H1 (cell line): ENCODE measurements at regions not wholly inside any gene's neighbourhood (a gene's known extent, or its start where the extent isn't known, plus 50 kb on each side); places are given as distances from the start of the nearest gene placed in this dataset.

Experiments
- CTCF ChIA-PET: fragments of 300-600 bp; sonication (Branson Sonifier 250); formaldehyde crosslinking; loops from one replicate; lab custom pipeline; 2021; ENCODE audit not compliant: partially characterized antibody; lab: Charles Lee
- POLR2A ChIA-PET: fragments of 300-600 bp; sonication (Branson Sonifier 250); formaldehyde crosslinking; loops from one replicate; lab custom pipeline; 2021; ENCODE audit warnings: inconsistent platforms; ENCODE audit not compliant: partially characterized antibody; lab: Charles Lee
- DNase-seq, 2 experiments: peaks; one replicate each; pipeline versions ENCODE4 v3.0.0 to v3.0.0-alpha.2; 2010 to 2022; ENCODE audit warnings: low spot score in 2 of 2, low read depth in 1 of 2, mixed read lengths in 1 of 2
- FAIRE-seq: peaks from 2 replicates; lab custom pipeline; 2011; peaks lifted over from hg19 to GRCh38; lab: Jason Lieb, UNC
- H2AFZ ChIP-seq: 2 replicates; pipeline ENCODE4 v1.8.1; 2012; ENCODE audit warnings: low read length, inconsistent platforms
- H2AK5ac ChIP-seq: 2 replicates; pipeline ENCODE4 v1.6.1; 2013; ENCODE audit warnings: low read depth, low read length
- H2BK120ac ChIP-seq: replicated peaks from 2 replicates; pipeline ENCODE3; 2013; ENCODE audit warnings: low read depth, low read length, inconsistent platforms
- H2BK12ac ChIP-seq: 2 replicates; pipeline ENCODE4 v1.6.1; 2013; ENCODE audit warnings: low read depth, low read length
- H2BK15ac ChIP-seq: 2 replicates; pipeline ENCODE4 v1.6.1; 2013; ENCODE audit warnings: low read length
- H2BK20ac ChIP-seq: 2 replicates; pipeline ENCODE4 v1.6.1; 2013; ENCODE audit warnings: low read length
- H2BK5ac ChIP-seq: 2 replicates; pipeline ENCODE4 v1.6.1; 2013; ENCODE audit warnings: low read depth, low read length
- H3K14ac ChIP-seq: 2 replicates; pipeline ENCODE4 v1.6.1; 2013; ENCODE audit warnings: inconsistent platforms; ENCODE audit not compliant: insufficient read length
- H3K18ac ChIP-seq: 2 replicates; pipeline ENCODE4 v1.6.1; 2013; ENCODE audit warnings: low read length; ENCODE audit errors: extremely low read depth
- H3K23ac ChIP-seq: 2 replicates; pipeline ENCODE4 v1.6.1; 2013; ENCODE audit warnings: inconsistent platforms; ENCODE audit not compliant: insufficient read length
- H3K23me2 ChIP-seq: 2 replicates; pipeline ENCODE4 v1.6.1; 2013; ENCODE audit warnings: low read depth, low read length
- H3K27ac ChIP-seq: 2 replicates; pipeline ENCODE4 v1.6.1; 2011; ENCODE audit warnings: low read depth, low read length, inconsistent platforms
- H3K27me3 ChIP-seq, 4 experiments: replicated peaks in 1 of 4; 1 replicate in 1 of 4; 2 replicates in 3 of 4; pipeline versions ENCODE4 v1.6.1 to v1.8.1; 2011 to 2013; ENCODE audit warnings: low read length in 3 of 4, mild to moderate bottlenecking in 3 of 4, inconsistent platforms in 2 of 4, mixed read lengths in 2 of 4, moderate library complexity in 1 of 4; ENCODE audit not compliant: control insufficient read depth in 3 of 4, insufficient read depth in 3 of 4; ENCODE audit errors: extremely low read depth in 1 of 4
- H3K36me3 ChIP-seq, 4 experiments: 2 replicates each; pipeline versions ENCODE4 v1.6.1 to v1.8.1; 2011 to 2013; ENCODE audit warnings: mild to moderate bottlenecking in 4 of 4, low read length in 3 of 4, moderate library complexity in 2 of 4, control low read depth in 1 of 4, inconsistent platforms in 1 of 4; ENCODE audit not compliant: insufficient read depth in 4 of 4, control insufficient read depth in 2 of 4
- H3K4ac ChIP-seq: replicated peaks from 2 replicates; pipeline ENCODE3; 2013; ENCODE audit warnings: low read length, low read depth, mixed read lengths, inconsistent platforms; ENCODE audit not compliant: insufficient read length
- H3K4me1 ChIP-seq, 4 experiments: replicated peaks in 1 of 4; 1 replicate in 1 of 4; 2 replicates in 3 of 4; pipeline versions ENCODE4 v1.6.1 to v1.8.1; 2011 to 2013; ENCODE audit warnings: low read length in 3 of 4, inconsistent platforms in 2 of 4, mixed read lengths in 1 of 4; ENCODE audit not compliant: insufficient read depth in 4 of 4, control insufficient read depth in 3 of 4
- H3K4me2 ChIP-seq, 2 experiments: 2 replicates each; pipeline versions ENCODE4 v1.6.1 to v1.8.1; 2011 to 2013; ENCODE audit warnings: low read depth in 2 of 2, low read length in 2 of 2, control low read depth in 1 of 2, inconsistent platforms in 1 of 2, mild to moderate bottlenecking in 1 of 2; ENCODE audit not compliant: insufficient read depth in 1 of 2
- H3K4me3 ChIP-seq, 4 experiments: fragments of 200-600, 300-600 bp in 1 of 4; sonication (generic), shearing (Covaris generic), sonication (Bioruptor Twin) in 1 of 4; 2 replicates each; pipeline versions ENCODE4 v1.5.1 to v1.8.1; 2011 to 2016; ENCODE audit warnings: low read length in 4 of 4, low read depth in 3 of 4, control low read depth in 2 of 4, inconsistent platforms in 2 of 4, mild to moderate bottlenecking in 2 of 4, mixed read lengths in 1 of 4, moderate library complexity in 1 of 4; ENCODE audit not compliant: insufficient read depth in 2 of 4; ENCODE audit errors: extremely low read depth in 1 of 4
- H3K56ac ChIP-seq: replicated peaks from 2 replicates; pipeline ENCODE3; 2013; ENCODE audit warnings: low read depth, mild to moderate bottlenecking, mixed read lengths, low read length, inconsistent platforms; ENCODE audit not compliant: insufficient read length
- H3K79me1 ChIP-seq: 2 replicates; pipeline ENCODE4 v1.6.1; 2013; ENCODE audit warnings: low read depth, low read length, control low read depth
- H3K79me2 ChIP-seq, 2 experiments: 2 replicates each; pipeline versions ENCODE4 v1.6.1 to v1.8.1; 2012 to 2013; ENCODE audit warnings: low read length in 2 of 2, mild to moderate bottlenecking in 2 of 2, inconsistent platforms in 1 of 2; ENCODE audit not compliant: insufficient read depth in 2 of 2, control insufficient read depth in 1 of 2
- H3K9ac ChIP-seq, 4 experiments: replicated peaks in 1 of 4; 1 replicate in 1 of 4; 2 replicates in 3 of 4; pipeline versions ENCODE4 v1.6.1 to v1.8.1; 2011 to 2013; ENCODE audit warnings: low read depth in 3 of 4, low read length in 3 of 4, control low read depth in 2 of 4, mild to moderate bottlenecking in 2 of 4, moderate library complexity in 2 of 4, inconsistent platforms in 1 of 4; ENCODE audit errors: extremely low read depth in 1 of 4
- H3K9me3 ChIP-seq, 2 experiments: 2 replicates each; pipeline versions ENCODE4 v1.6.1 to v1.8.1; 2012 to 2013; ENCODE audit warnings: mild to moderate bottlenecking in 2 of 2, moderate library complexity in 2 of 2, control low read depth in 1 of 2, inconsistent platforms in 1 of 2, low read depth in 1 of 2, low read length in 1 of 2, mixed read lengths in 1 of 2; ENCODE audit not compliant: insufficient read depth in 2 of 2
- H4K20me1 ChIP-seq, 2 experiments: replicated peaks in 1 of 2; 2 replicates each; pipeline versions ENCODE3 to v1.8.1; 2011 to 2013; ENCODE audit warnings: inconsistent platforms in 2 of 2, low read length in 2 of 2, mild to moderate bottlenecking in 1 of 2; ENCODE audit not compliant: insufficient read depth in 2 of 2, control insufficient read depth in 1 of 2
- H4K5ac ChIP-seq: 2 replicates; pipeline ENCODE4 v1.6.1; 2013; ENCODE audit warnings: low read length, low read depth, mixed read lengths, inconsistent platforms; ENCODE audit not compliant: insufficient read length
- H4K8ac ChIP-seq: 2 replicates; pipeline ENCODE4 v1.8.0; 2013; ENCODE audit warnings: mild to moderate bottlenecking, moderate library complexity, low read length, inconsistent platforms; ENCODE audit not compliant: insufficient read depth; ENCODE audit errors: extremely low read depth
- H4K91ac ChIP-seq: replicated peaks from 2 replicates; pipeline ENCODE3; 2013; ENCODE audit warnings: low read length, mixed read lengths, inconsistent platforms; ENCODE audit not compliant: insufficient read length
- ASH2L ChIP-seq: fragments of 200-600, 300-600 bp; sonication (generic); IDR thresholded peaks from one replicate; pipeline ENCODE4 v1.7.1; 2017; ENCODE audit warnings: low read length
- ATF2 ChIP-seq: IDR thresholded peaks from 2 replicates; pipeline ENCODE4 v1.6.1; 2012; ENCODE audit warnings: low read length, inconsistent platforms
- ATF3 ChIP-seq: IDR thresholded peaks from 2 replicates; pipeline ENCODE4 v1.6.1; 2011; ENCODE audit warnings: low read depth, mild to moderate bottlenecking, low read length; ENCODE audit not compliant: insufficient read depth
- CHD2 ChIP-seq: IDR thresholded peaks from 2 replicates; pipeline ENCODE4 v1.6.1; 2012; ENCODE audit warnings: low read length, improper control_type of control experiment
- CTCF ChIP-seq, 3 experiments: IDR thresholded peaks; 1 replicate in 2 of 3; 2 replicates in 1 of 3; pipeline versions ENCODE4 v1.5.1 to v1.6.1; 2011; ENCODE audit warnings: low read length in 3 of 3, mild to moderate bottlenecking in 3 of 3, inconsistent platforms in 2 of 3, low read depth in 1 of 3, moderate library complexity in 1 of 3; ENCODE audit not compliant: insufficient read depth in 1 of 3; ENCODE audit errors: control extremely low read depth in 1 of 3
- JUN ChIP-seq: IDR thresholded peaks from 2 replicates; pipeline ENCODE4 v1.6.1; 2011; ENCODE audit warnings: low read depth, mild to moderate bottlenecking, improper control_type of control experiment, low read length
- SAP30 ChIP-seq: fragments of 300-600 bp; sonication (generic); IDR thresholded peaks from 2 replicates; pipeline ENCODE4 v1.7.1; 2012; ENCODE audit warnings: low read length, moderate library complexity, mild to moderate bottlenecking, inconsistent platforms; ENCODE audit not compliant: insufficient read depth, insufficient replicate concordance
- TAF7 ChIP-seq: optimal IDR thresholded peaks from 2 replicates; pipeline ENCODE3; 2011; ENCODE audit warnings: low read depth, mild to moderate bottlenecking, inconsistent platforms, low read length, moderate library complexity, borderline replicate concordance
- TBP ChIP-seq: IDR thresholded peaks from 2 replicates; pipeline ENCODE4 v1.6.1; 2011; ENCODE audit warnings: low read depth, low read length, improper control_type of control experiment
- WGBS, 2 experiments: shearing (Covaris generic) in 1 of 2; methylation state at CpG; one replicate each; pipeline versions ENCODE4 v1.1.6 to v1.1.7; 2013 to 2015; ENCODE audit warnings: low lambda C conversion rate in 2 of 2, mixed read lengths in 2 of 2, inconsistent platforms in 1 of 2, low coverage in 1 of 2, missing lambda C conversion rate in 1 of 2; ENCODE audit not compliant: insufficient replicate concordance in 2 of 2, insufficient coverage in 1 of 2, insufficient read length in 1 of 2; ENCODE audit errors: extremely low coverage in 1 of 2, missing lambda C conversion rate in 1 of 2; 5-methylcytosine and 5-hydroxymethylcytosine counted together

GRCh38 chr21:28687586-28687985 lies 305.1 kb downstream of the LTN1 start:
- WGBS, 2 experiments = 63% methylated on average over 1 of the region's 1 CpG; no CpG with 5 or more reads in 1 of the 2 experiments
- H3K27ac ChIP-seq = no peak overlapping the region
- no peak for TF ChIP-seq ATF3
- no peak for TF ChIP-seq ASH2L
- TF ChIP-seq CHD2 = no peak
- no peak for TF ChIP-seq CTCF (IDR thresholded peaks at IDR 0.05; ENCODE audit: control extremely low read depth in 1 of 3, insufficient read depth in 1 of 3, low read depth in 1 of 3, low read length in 3 of 3)
- TF ChIP-seq JUN = no peak
- TF ChIP-seq TBP = no peak
- TF ChIP-seq SAP30 = no peak
- TF ChIP-seq TAF7 = no peak
- no peak for TF ChIP-seq ATF2

More at GRCh38 chr21:28687586-28687985, 305.1 kb downstream of the LTN1 start:
- H3K23me2 ChIP-seq = no peaks in the 10 kb centered on the region
- H4K20me1 ChIP-seq = no peaks in the 10 kb centered on the region
- no peak overlapping the region for H3K18ac ChIP-seq
- CTCF ChIA-PET = no interaction called here
- no peaks in the 10 kb centered on the region; a peak in 1 of 7 replicates for H3K4me1 ChIP-seq
- no peak overlapping the region for H4K5ac ChIP-seq
- H3K56ac ChIP-seq = no peak overlapping the region
- H2BK12ac ChIP-seq = no peak overlapping the region
- no peak overlapping the region for H3K4me2 ChIP-seq
- no peak overlapping the region for H2BK15ac ChIP-seq
- no peak for FAIRE-seq
- H3K79me2 ChIP-seq = no peaks in the 10 kb centered on the region
- no peak overlapping the region for H3K4ac ChIP-seq
- DNase-seq = no peak
- no peak overlapping the region for H2BK20ac ChIP-seq
- no peaks in the 10 kb centered on the region for H3K79me1 ChIP-seq
- no peak overlapping the region for H4K8ac ChIP-seq
- no peak overlapping the region for H3K14ac ChIP-seq
- no peak overlapping the region for H2BK5ac ChIP-seq
- no peak overlapping the region for H2BK120ac ChIP-seq
- H3K27me3 ChIP-seq = peaks cover 0 to 1% (median 0%) of the 10 kb centered on the region in 4 experiments; a peak in 1 of 7 replicates
- no peaks in the 10 kb centered on the region for H3K9me3 ChIP-seq
- no peak overlapping the region for H2AK5ac ChIP-seq
- no peak overlapping the region for H4K91ac ChIP-seq
- H3K9ac ChIP-seq = no peak overlapping the region
- H3K23ac ChIP-seq = no peak overlapping the region
- H3K36me3 ChIP-seq = no peaks in the 10 kb centered on the region
- H2AFZ ChIP-seq = no peak overlapping the region
- H3K4me3 ChIP-seq = no peak overlapping the region
- POLR2A ChIA-PET = no interaction called here
